HG03135 (cell line): ENCODE measurements at regions not wholly inside any gene's neighbourhood (a gene's known extent, or its start where the extent isn't known, plus 50 kb on each side); places are given as distances from the start of the nearest gene placed in this dataset.
"Not testable (repeated sequence)": the region's sequence is repeated elsewhere in the genome, so short reads cannot be mapped to it uniquely, and the experiment has no call there.

ENCODE experiments used
- ATAC-seq: cut with Tn5 transposase; IDR thresholded peaks from one replicate; pipeline ENCODE4 v1.9.1; 2021; ENCODE audit warnings: mild to moderate bottlenecking, moderate library complexity; ENCODE audit not compliant: unreplicated experiment

- no peak for ATAC-seq
These were observed 211.9 kb upstream of the IRX4 start for GRCh38 chr5:2094616-2094995.

- no peak for ATAC-seq
These were observed 211.3 kb upstream of the IRX4 start for GRCh38 chr5:2093859-2094615.

GRCh38 chr5:2091921-2092320, 209.2 kb upstream of the IRX4 start:
- ATAC-seq, result no peak

- no peak for ATAC-seq
These were observed 205.3 kb upstream of the IRX4 start for GRCh38 chr5:2087980-2088379.

DNA sequence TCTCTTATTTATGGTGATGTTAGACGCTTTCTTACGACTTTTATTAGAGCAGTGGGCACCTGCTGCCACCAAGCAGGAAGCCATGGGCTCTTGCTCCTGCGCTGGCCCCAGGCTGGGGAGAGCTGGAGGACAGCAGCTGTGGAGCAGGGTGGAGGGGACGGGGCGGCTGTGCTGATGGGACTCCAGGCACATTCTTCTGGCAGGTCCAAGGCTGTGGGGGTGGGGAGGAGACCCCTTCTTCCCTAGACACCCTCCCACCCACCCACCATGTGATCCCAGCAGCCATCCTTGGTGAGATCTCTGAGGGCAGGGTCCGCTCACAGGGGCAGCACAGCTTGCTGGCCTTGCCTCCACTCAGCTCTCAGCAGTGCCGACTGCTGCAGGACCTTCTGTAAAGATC, 192.6 kb upstream of the IRX4 start:
- no peak for ATAC-seq

- no peak for ATAC-seq
These were observed 188.8 kb upstream of the IRX4 start for GRCh38 chr5:2071562-2071961.

GRCh38 chr5:2070787-2071186, 188.1 kb upstream of the IRX4 start:
- ATAC-seq, result not testable (repeated sequence)

GRCh38 chr5:2068531-2068930, 185.8 kb upstream of the IRX4 start:
- no peak for ATAC-seq

GRCh38 chr5:2066373-2066772, 183.6 kb upstream of the IRX4 start:
- no peak for ATAC-seq

DNA sequence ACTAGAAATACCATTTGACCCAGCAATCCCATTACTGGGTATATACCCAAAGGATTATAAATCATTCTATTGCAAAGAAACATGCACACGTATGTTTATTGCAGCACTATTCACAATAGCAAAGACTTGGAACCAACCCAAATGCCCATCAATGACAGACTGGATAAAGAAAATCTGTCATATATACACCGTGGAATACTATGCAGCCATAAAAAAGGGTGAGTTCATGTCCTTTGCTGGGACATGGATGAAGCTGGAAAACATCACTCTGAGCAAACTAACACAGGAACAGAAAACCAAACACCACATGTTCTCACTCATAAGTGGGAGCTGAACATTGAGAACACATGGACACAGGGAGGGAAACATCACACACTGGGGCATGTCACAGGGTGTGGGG, 180.7 kb upstream of the IRX4 start:
- not testable (repeated sequence) for ATAC-seq

- ATAC-seq, result no peak
These were observed 170.0 kb upstream of the IRX4 start for GRCh38 chr5:2052687-2053086.

DNA sequence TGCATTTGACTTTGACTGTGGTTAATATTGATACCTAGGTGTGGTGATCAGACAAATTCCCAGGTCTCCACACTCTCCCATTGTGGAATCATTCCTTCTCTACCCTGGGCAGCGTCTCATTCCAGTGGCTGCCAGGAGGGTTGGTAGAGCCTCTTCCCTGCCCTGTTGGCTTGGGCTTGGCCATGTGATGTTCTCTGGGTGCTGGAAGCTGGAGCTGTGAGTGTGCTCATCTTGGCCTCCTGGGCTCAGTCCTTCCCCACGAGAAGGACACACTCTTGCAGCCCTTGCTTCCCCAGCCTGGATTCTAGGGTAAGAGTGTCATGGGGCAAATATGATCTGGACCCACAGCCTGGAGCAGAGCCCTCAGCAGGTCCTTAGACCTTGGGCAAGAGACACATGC, 167.2 kb upstream of the IRX4 start:
- ATAC-seq, result no peak

- ATAC-seq, result no peak
These were observed 165.9 kb upstream of the IRX4 start for GRCh38 chr5:2048664-2049063.

DNA sequence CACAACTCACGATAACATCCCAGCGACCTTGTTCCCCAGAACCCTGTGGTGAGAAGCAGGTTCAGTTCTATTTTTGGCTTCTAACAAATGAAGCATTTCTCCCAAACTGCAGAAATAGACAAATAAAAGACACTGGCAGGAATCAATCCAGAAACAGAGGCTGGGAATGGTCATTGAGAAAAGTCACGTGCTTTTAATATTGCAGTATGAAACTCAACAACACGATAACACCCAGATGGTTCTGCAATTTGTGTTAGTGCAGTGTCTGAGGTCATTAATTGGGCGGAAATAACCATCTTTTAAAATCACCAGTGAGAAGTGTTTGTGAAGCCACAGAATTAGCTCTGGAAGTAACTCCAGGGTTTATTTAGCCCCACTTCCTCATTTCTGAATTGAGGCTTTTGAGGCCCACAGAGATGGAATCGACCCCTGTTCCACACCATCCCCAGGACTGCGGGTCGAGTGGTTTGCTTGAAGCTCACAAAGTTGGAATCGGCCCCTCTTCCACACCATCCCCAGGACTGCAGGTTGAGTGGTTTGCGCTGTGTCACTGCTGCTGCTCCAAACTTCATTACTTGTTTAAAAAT, 164.7 kb upstream of the IRX4 start:
- no peak for ATAC-seq

GRCh38 chr5:2044041-2044440, 161.3 kb upstream of the IRX4 start:
- no peak for ATAC-seq

GRCh38 chr5:2039180-2039531, 156.4 kb upstream of the IRX4 start:
- no peak for ATAC-seq

- peak; percentile 87 for ATAC-seq
These were observed 155.8 kb upstream of the IRX4 start for GRCh38 chr5:2038321-2039179.

DNA sequence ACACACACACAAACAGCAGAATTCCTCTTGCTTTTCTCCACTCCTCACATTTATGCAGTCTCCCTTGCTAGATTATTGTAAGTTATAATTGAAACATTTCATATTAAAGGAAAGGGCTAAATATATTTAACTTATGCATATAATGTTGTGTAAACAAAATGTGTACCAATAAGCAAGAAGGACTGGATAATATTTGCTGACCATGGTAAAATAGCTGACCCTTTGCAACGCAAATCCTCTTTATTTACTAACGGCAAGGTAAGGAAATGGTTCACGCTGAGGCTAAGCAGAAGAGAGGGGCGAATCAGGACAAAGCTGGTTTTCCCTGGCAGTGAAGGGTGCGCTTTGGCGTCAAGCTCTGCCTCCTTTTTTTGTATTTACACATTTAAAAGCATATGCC, 154.2 kb upstream of the IRX4 start:
- ATAC-seq, result no peak

DNA sequence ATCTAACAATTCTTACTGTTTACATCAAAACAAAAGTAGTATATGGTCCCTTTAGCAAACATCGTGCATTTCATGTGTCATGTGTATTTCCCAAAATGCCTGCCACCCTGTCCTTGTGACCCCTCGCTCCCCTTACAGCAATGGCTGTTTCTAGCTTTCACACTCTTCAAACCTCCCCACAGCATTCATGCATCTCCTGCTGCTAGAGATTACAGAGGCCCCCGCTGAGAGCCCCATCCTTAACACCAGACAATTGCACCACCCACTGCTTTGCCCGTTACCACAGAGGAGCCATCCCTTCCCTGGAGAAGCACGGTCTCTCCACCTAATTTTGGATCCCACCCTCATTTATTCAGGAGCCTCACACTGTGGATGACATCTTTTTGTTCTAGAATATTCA, 149.7 kb upstream of the IRX4 start:
- ATAC-seq, result no peak

GRCh38 chr5:2031581-2031980, 148.9 kb upstream of the IRX4 start:
- ATAC-seq, result no peak

- no peak for ATAC-seq
These were observed 147.4 kb upstream of the IRX4 start for GRCh38 chr5:2030131-2030530.

DNA sequence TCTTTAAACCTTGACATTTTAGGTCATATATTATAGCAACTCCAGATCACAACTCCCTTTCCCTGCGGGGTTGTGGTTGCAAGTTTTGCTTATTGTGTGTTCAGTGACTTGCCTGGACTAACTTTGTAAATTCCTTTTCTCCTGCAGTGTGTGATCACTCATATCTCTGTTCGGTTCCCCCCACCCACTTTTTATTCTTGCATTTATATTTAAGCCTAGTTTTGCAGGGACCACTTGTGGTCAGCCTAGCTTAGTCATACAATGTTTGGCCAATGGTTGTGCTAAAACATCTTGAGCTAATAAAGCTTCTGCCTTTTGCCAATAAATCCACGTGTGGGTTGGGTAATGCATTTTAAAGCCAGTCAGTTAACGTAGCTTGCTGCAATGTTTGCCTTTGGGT, 146.5 kb upstream of the IRX4 start:
- ATAC-seq, result no peak
